Thyroid gland (tissue), 4 donors: ENCODE measurements at regions not wholly inside any gene's neighbourhood (a gene's known extent, or its start where the extent isn't known, plus 50 kb on each side); places are given as distances from the start of the nearest gene placed in this dataset.
"Not testable (repeated sequence)": the region's sequence is repeated elsewhere in the genome, so short reads cannot be mapped to it uniquely, and the experiment has no call there.

Source experiments
- DNase-seq, 2 donors: peaks; one replicate each; pipeline ENCODE4 v3.0.0-alpha.2; 2019
- H3K27ac ChIP-seq, 3 donors: fragments of 200-600 bp; sonication (generic); 1 replicate in 2 of 3; 2 replicates in 1 of 3; pipeline ENCODE4 v1.5.1; 2016 to 2019; ENCODE audit warnings: mild to moderate bottlenecking in 1 of 3, moderate library complexity in 1 of 3
- H3K27me3 ChIP-seq: fragments of 200-600 bp; sonication (generic); one replicate; pipeline ENCODE4 v1.5.1; 2019
- H3K36me3 ChIP-seq, 2 donors: fragments of 200-600 bp; sonication (generic); one replicate each; pipeline ENCODE4 v1.5.1; 2016 to 2019
- H3K4me1 ChIP-seq, 2 donors: fragments of 200-600 bp; sonication (generic); one replicate each; pipeline ENCODE4 v1.5.1; 2017 to 2019
- H3K4me3 ChIP-seq, 3 donors: fragments of 200-600 bp; sonication (generic); replicated peaks in 1 of 3; 1 replicate in 2 of 3; 2 replicates in 1 of 3; pipeline ENCODE4 v1.5.1; 2016; ENCODE audit warnings: mild to moderate bottlenecking in 1 of 3
- H3K9me3 ChIP-seq: fragments of 200-600 bp; sonication (generic); one replicate; pipeline ENCODE4 v1.5.1; 2017
- CTCF ChIP-seq, 6 experiments: fragments of 200-600 bp in 3 of 6; fragments of 450-650 bp in 3 of 6; sonication (generic) in 3 of 6; IDR thresholded peaks; one replicate each; pipeline ENCODE4 v1.5.1; 2016 to 2019; ENCODE audit warnings: antibody characterized with exemption in 6 of 6, mild to moderate bottlenecking in 2 of 6, inconsistent platforms in 1 of 6, moderate library complexity in 1 of 6
- POLR2A ChIP-seq, 2 donors: fragments of 450-650 bp; IDR thresholded peaks; one replicate each; pipeline ENCODE4 v1.6.1; 2017; ENCODE audit warnings: antibody characterized with exemption in 2 of 2, mild to moderate bottlenecking in 2 of 2, moderate library complexity in 1 of 2
- WGBS, 2 donors: methylation state at CpG; one replicate each; pipeline ENCODE4 v1.1.5; 2017; 5-methylcytosine and 5-hydroxymethylcytosine counted together
- intact Hi-C: fragments of 100-400 bp; cut with DNase I; formaldehyde crosslinking; loops from one replicate; pipeline ENCODE4 v1.15.1; 2023

- Histone ChIP-seq H3K27me3 (no peaks in the 10 kb centered on the region), H3K27ac (no peak overlapping the region), H3K4me3 (no peak overlapping the region), H3K9me3 (no peaks in the 10 kb centered on the region), H3K36me3 (no peaks in the 10 kb centered on the region), H3K4me1 (no peaks in the 10 kb centered on the region)
- no peak for DNase-seq
- 90 to 93% methylated on average over 8 of the region's 8 CpGs for WGBS, 2 donors
- intact Hi-C loops = no loop called here
- no peak for TF ChIP-seq POLR2A (IDR thresholded peaks at IDR 0.05)
These were observed 57.7 kb upstream of the AADACL2 start for GRCh38 chr3:151675858-151676615.

- Histone ChIP-seq H3K27me3 (no peaks in the 10 kb centered on the region), H3K36me3 (no peaks in the 10 kb centered on the region), H3K4me3 (no peak overlapping the region), H3K27ac (no peak overlapping the region), H3K9me3 (no peaks in the 10 kb centered on the region), H3K4me1 (no peaks in the 10 kb centered on the region)
- intact Hi-C loops = no loop called here
- no peak for DNase-seq
- TF ChIP-seq POLR2A (IDR thresholded peaks at IDR 0.05) (no peak), CTCF (IDR thresholded peaks at IDR 0.05) (no peak)
- WGBS, 2 donors = 54 to 79% methylated on average over 1 of the region's 1 CpG
These were observed 59.8 kb upstream of the AADACL2 start for GRCh38 chr3:151673974-151674373.

GRCh38 chr3:151667762-151668161 is 66.0 kb upstream of the AADACL2 start:
- H3K27ac ChIP-seq, H3K27me3 ChIP-seq, DNase-seq, H3K4me3 ChIP-seq, intact Hi-C loops, H3K36me3 ChIP-seq, H3K4me1 ChIP-seq, H3K9me3 ChIP-seq: not testable (repeated sequence)
- 77 to 82% methylated on average over 3 of the region's 3 CpGs for WGBS, 2 donors

- intact Hi-C loops = no loop called here
- Histone ChIP-seq H3K4me1 (no peaks in the 10 kb centered on the region), H3K36me3 (no peaks in the 10 kb centered on the region), H3K9me3 (no peaks in the 10 kb centered on the region), H3K27ac (no peak overlapping the region), H3K4me3 (no peak overlapping the region), H3K27me3 (no peaks in the 10 kb centered on the region)
- TF ChIP-seq POLR2A (IDR thresholded peaks at IDR 0.05) (no peak), CTCF (IDR thresholded peaks at IDR 0.05) (peak in 1 of 6 experiments; percentile 20)
- WGBS, 2 donors = 76 to 77% methylated on average over 4 of the region's 4 CpGs
- no peak for DNase-seq
These were observed 72.8 kb upstream of the AADACL2 start for GRCh38 chr3:151660885-151661284.

GRCh38 chr3:151644986-151645385 is 88.7 kb upstream of the AADACL2 start:
- no peak for DNase-seq
- H3K27me3 ChIP-seq = no peaks in the 10 kb centered on the region
- H3K4me3 ChIP-seq = no peak overlapping the region
- H3K4me1 ChIP-seq = no peaks in the 10 kb centered on the region
- intact Hi-C loops = loop anchor here (10.0 kb wide), 1 partner anchor 180 kb away; the partner anchor contains the start of gene IGSF10
- no peaks in the 10 kb centered on the region for H3K36me3 ChIP-seq
- TF ChIP-seq CTCF (IDR thresholded peaks at IDR 0.05) = no peak
- no peak for TF ChIP-seq POLR2A (IDR thresholded peaks at IDR 0.05)
- H3K9me3 ChIP-seq = no peaks in the 10 kb centered on the region
- no peak overlapping the region for H3K27ac ChIP-seq

- TF ChIP-seq CTCF (IDR thresholded peaks at IDR 0.05) (no peak), POLR2A (IDR thresholded peaks at IDR 0.05) (no peak)
- intact Hi-C loops = loop anchor here (10.0 kb wide), 1 partner anchor 179 kb away; the partner anchor contains the start of gene IGSF10
- no peak overlapping the region for H3K4me3 ChIP-seq
- WGBS, 2 donors = 84 to 90% methylated on average over 1 of the region's 1 CpG
- H3K4me1 ChIP-seq = no peaks in the 10 kb centered on the region
- no peaks in the 10 kb centered on the region for H3K9me3 ChIP-seq
- H3K27ac ChIP-seq = no peak overlapping the region
- H3K27me3 ChIP-seq = no peaks in the 10 kb centered on the region
- no peaks in the 10 kb centered on the region for H3K36me3 ChIP-seq
- DNase-seq = no peak
These were observed 89.6 kb upstream of the AADACL2 start for GRCh38 chr3:151644020-151644620.
